Esophagus muscularis mucosa (tissue), 4 donors: ENCODE measurements at regions not wholly inside any gene's neighbourhood (a gene's known extent, or its start where the extent isn't known, plus 50 kb on each side); places are given as distances from the start of the nearest gene placed in this dataset.
"Not testable (repeated sequence)": the region's sequence is repeated elsewhere in the genome, so short reads cannot be mapped to it uniquely, and the experiment has no call there.

ENCODE experiments used
- DNase-seq: peaks from one replicate; pipeline ENCODE4 v3.0.0-alpha.2; 2017; ENCODE audit errors: extremely low spot score
- H3K27ac ChIP-seq, 4 donors: fragments of 200-600 bp; sonication (generic); replicated peaks in 1 of 4; 1 replicate in 3 of 4; 2 replicates in 1 of 4; pipeline ENCODE4 v1.5.1; 2016 to 2019; ENCODE audit warnings: mild to moderate bottlenecking in 1 of 4
- H3K27me3 ChIP-seq, 4 donors: fragments of 200-600 bp; sonication (generic); one replicate each; pipeline versions ENCODE4 v1.5.1 to v1.6.0; 2016 to 2019
- H3K36me3 ChIP-seq, 4 donors: fragments of 200-600 bp; sonication (generic); one replicate each; pipeline ENCODE4 v1.5.1; 2016 to 2019
- H3K4me1 ChIP-seq, 4 donors: fragments of 200-600 bp; sonication (generic); one replicate each; pipeline ENCODE4 v1.5.1; 2016 to 2019
- H3K4me3 ChIP-seq, 4 donors: fragments of 200-600 bp; sonication (generic); 1 replicate in 2 of 4; 2 replicates in 2 of 4; pipeline ENCODE4 v1.5.1; 2016 to 2019; ENCODE audit warnings: mild to moderate bottlenecking in 4 of 4, moderate library complexity in 1 of 4
- H3K9me3 ChIP-seq, 4 donors: fragments of 200-600 bp; sonication (generic); 1 replicate in 3 of 4; 2 replicates in 1 of 4; pipeline ENCODE4 v1.5.1; 2016 to 2019
- EP300 ChIP-seq: sonication (generic); formaldehyde crosslinking; IDR thresholded peaks from one replicate; pipeline ENCODE4 v1.6.1; 2017; ENCODE audit warnings: antibody characterized with exemption
- POLR2A ChIP-seq: fragments of 450-650 bp; IDR thresholded peaks from one replicate; pipeline ENCODE4 v1.6.1; 2017; ENCODE audit warnings: antibody characterized with exemption, moderate library complexity, mild to moderate bottlenecking, low read depth
- POLR2AphosphoS5 ChIP-seq, 2 donors: sonication (generic); formaldehyde crosslinking; IDR thresholded peaks; one replicate each; pipeline ENCODE4 v1.6.1; 2017; ENCODE audit warnings: antibody characterized with exemption in 2 of 2
- WGBS: methylation state at CpG from one replicate; pipeline ENCODE4 v1.1.5; 2018; 5-methylcytosine and 5-hydroxymethylcytosine counted together
- intact Hi-C: fragments of 100-400 bp; cut with DNase I; formaldehyde crosslinking; loops from one replicate; pipeline ENCODE4 v1.15.1; 2023
- TF ChIP-seq, protein P1 (sequence below), 3 experiments: fragments of 200-600 bp in 2 of 3; fragments of 450-650 bp in 1 of 3; sonication (generic) in 2 of 3; IDR thresholded peaks; one replicate each; pipeline ENCODE4 v1.5.1; 2017 to 2019; ENCODE audit warnings: antibody characterized with exemption in 3 of 3, mild to moderate bottlenecking in 2 of 3, moderate library complexity in 1 of 3

DNA sequence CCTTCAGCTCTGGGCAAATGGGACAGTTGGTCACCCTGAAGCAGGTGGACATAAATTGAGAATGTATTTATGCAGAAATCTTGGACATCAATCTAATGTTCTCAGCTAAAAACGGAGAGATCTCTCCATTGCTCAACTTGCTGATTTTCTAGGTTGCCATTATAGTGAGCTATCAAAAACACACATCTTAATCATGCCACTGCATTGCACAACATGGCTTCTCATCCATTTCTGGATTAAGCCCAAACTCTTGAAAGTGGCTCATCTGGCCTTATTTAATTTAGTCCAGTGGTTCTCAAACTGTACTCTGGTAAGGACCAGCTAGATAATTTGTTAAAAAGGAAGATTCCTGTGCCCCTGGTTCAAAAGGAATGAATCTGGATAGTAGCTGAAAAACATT is 324.9 kb upstream of the CITED2 start:
- 79% methylated on average over 1 of the region's 1 CpG for WGBS
- no peaks in the 10 kb centered on the region for H3K36me3 ChIP-seq
- H3K4me1 ChIP-seq: peaks cover 0 to 11% (median 0%) of the 10 kb centered on the region in 4 donors
- no peaks in the 10 kb centered on the region for H3K9me3 ChIP-seq
- no peak overlapping the region for H3K4me3 ChIP-seq
- intact Hi-C loops: no loop called here
- no peaks in the 10 kb centered on the region for H3K27me3 ChIP-seq
- peak overlapping the region in 1 of 4 donors; percentile 44 for H3K27ac ChIP-seq
- DNase-seq: no peak
- TF ChIP-seq POLR2AphosphoS5 (IDR thresholded peaks at IDR 0.05): peak in 1 of 2 donors; percentile 39
- no peak for TF ChIP-seq POLR2A

DNA sequence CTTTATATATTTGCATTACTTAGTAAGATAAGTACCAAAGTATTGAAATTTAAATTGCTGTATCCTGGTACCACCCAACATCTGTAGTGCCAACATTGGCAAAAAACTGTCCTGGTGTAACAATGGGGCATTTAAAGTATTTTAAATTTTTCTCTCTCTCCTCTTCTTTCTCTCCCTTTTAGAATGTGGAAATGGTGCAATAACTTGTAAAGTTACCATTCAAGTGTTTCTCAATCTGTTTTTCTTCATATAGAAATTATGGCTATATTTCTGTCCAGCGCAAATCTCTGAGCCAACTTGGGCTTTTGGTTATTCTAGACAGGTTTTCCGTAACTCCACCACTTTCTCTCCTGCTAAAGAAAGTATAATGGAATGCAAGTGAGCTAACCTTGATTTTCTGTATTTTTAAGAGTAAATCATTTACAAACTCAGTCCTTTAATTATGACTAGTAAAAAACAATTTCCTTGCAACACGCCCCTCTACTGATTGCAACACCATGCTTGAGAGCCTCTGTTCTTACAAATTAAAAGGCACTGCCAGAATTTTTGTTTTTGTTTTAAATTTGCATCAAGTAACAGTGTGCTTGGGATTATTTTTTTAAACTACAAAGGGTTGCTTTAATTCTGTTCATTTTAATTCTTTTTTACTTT is 324.2 kb upstream of the CITED2 start:
- Histone ChIP-seq H3K9me3 (no peaks in the 10 kb centered on the region), H3K4me1 (peaks cover 0 to 11% (median 0%) of the 10 kb centered on the region in 4 donors), H3K27ac (peak overlapping the region in 1 of 4 donors; percentile 44), H3K27me3 (no peaks in the 10 kb centered on the region), H3K36me3 (no peaks in the 10 kb centered on the region), H3K4me3 (no peak overlapping the region)
- no peak for DNase-seq
- intact Hi-C loops: no loop called here
- 89% methylated on average over 3 of the region's 3 CpGs for WGBS
- TF ChIP-seq POLR2A: no peak
- TF ChIP-seq, protein P1, sequence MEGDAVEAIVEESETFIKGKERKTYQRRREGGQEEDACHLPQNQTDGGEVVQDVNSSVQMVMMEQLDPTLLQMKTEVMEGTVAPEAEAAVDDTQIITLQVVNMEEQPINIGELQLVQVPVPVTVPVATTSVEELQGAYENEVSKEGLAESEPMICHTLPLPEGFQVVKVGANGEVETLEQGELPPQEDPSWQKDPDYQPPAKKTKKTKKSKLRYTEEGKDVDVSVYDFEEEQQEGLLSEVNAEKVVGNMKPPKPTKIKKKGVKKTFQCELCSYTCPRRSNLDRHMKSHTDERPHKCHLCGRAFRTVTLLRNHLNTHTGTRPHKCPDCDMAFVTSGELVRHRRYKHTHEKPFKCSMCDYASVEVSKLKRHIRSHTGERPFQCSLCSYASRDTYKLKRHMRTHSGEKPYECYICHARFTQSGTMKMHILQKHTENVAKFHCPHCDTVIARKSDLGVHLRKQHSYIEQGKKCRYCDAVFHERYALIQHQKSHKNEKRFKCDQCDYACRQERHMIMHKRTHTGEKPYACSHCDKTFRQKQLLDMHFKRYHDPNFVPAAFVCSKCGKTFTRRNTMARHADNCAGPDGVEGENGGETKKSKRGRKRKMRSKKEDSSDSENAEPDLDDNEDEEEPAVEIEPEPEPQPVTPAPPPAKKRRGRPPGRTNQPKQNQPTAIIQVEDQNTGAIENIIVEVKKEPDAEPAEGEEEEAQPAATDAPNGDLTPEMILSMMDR (IDR thresholded peaks at IDR 0.05): no peak

DNA sequence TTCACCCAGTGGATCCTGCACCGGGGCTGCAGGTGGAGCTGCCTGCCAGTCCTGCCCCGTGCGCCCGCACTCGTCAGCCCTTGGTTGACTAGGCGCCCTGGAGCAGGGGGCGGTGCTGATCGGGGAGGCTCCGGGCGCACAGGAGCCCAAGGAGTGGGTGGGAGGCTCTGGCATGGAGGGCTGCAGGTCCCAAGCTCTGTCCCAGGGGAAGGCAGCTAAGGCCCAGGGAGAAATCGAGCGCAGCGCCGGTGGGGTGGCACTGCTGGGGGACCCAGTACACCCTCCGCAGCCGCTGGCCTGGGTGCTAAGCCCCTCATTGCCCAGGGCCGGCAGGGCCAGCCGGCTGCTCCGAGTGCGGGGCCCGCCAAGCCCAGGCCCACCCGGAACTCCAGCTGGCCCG is 323.4 kb upstream of the CITED2 start:
- H3K36me3 ChIP-seq, intact Hi-C loops, H3K9me3 ChIP-seq, H3K4me3 ChIP-seq, H3K27ac ChIP-seq, H3K27me3 ChIP-seq, DNase-seq: not testable (repeated sequence)
- 95% methylated on average over 4 of the region's 23 CpGs for WGBS
- peaks cover 0 to 11% (median 0%) of the 10 kb centered on the region in 4 donors for H3K4me1 ChIP-seq

DNA sequence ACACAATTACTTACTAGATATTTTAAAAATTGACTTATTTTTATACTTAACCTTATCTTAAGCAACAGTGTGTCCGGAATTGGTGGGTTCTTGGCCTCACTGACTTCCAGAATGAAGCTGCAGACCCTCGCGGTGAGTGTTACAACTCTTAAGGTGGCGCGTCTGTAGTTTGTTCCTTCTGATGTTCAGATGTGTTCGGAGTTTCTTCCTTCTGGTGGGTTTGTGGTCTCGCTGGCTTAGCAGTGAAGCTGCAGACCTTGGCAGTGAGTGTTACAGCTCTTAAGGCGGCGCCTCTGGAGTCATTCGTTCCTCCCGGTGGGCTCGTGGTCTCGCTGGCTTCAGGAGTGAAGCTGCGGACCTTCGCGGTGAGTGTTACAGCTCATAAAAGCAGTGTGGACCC is 322.5 kb upstream of the CITED2 start:
- 88% methylated on average over 16 of the region's 16 CpGs for WGBS
- intact Hi-C loops, H3K9me3 ChIP-seq, DNase-seq, H3K4me3 ChIP-seq, H3K36me3 ChIP-seq, H3K27me3 ChIP-seq, H3K27ac ChIP-seq: not testable (repeated sequence)
- peaks cover 0 to 11% (median 0%) of the 10 kb centered on the region in 4 donors for H3K4me1 ChIP-seq

DNA sequence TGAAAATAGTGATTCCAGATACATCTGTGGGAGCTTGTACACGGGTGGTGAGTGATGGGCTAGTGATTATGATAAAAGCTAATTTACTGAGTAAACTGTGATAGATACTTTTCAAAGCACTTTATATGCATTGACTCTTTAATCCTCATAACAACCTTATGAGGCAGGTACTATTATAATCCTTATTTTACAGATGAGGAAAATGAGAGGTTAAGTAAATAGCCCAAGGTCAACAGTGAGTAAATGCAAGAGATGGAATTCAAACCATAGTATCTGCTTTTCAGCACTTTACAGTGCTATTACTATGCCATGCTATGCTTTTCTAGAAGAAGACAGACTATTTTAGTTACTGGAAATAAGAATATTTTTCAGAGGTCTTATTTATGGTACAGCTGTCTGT is 320.9 kb upstream of the CITED2 start:
- Histone ChIP-seq H3K4me3 (no peak overlapping the region), H3K9me3 (no peaks in the 10 kb centered on the region), H3K36me3 (no peaks in the 10 kb centered on the region), H3K27ac (no peak overlapping the region), H3K27me3 (no peaks in the 10 kb centered on the region), H3K4me1 (peaks cover 0 to 11% (median 0%) of the 10 kb centered on the region in 4 donors)
- no peak for DNase-seq
- TF ChIP-seq POLR2AphosphoS5 (IDR thresholded peaks at IDR 0.05) (no peak), POLR2A (no peak), EP300 (no peak)
- TF ChIP-seq, protein P1 (IDR thresholded peaks at IDR 0.05): no peak
- WGBS: 94% methylated on average over 1 of the region's 1 CpG
- intact Hi-C loops: no loop called here

DNA sequence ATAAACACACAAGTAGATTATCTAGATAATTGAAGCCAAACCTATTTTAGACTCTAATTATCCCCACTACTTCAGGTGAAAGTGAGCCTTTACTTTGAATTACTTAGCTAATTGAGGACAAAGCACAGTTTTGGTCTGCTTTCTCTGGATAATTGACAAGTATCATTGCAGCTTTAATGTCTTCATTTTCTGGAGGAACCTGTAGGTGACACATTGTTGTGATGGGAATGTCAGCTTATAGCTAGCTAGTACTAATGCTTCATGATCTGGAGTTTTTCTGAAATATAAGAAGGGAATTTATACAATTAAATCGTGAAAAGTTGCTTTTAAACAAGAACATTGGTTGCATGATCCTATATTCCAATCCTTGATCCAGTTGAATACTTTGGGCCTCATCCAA is 319.3 kb upstream of the CITED2 start:
- Histone ChIP-seq H3K36me3 (no peaks in the 10 kb centered on the region), H3K4me3 (no peak overlapping the region), H3K4me1 (no peaks in the 10 kb centered on the region), H3K27me3 (no peaks in the 10 kb centered on the region), H3K9me3 (no peaks in the 10 kb centered on the region), H3K27ac (no peak overlapping the region)
- DNase-seq: no peak
- intact Hi-C loops: no loop called here
- 79% methylated on average over 1 of the region's 1 CpG for WGBS
- no peak for TF ChIP-seq POLR2A
- TF ChIP-seq, protein P1 (IDR thresholded peaks at IDR 0.05): no peak
- no peak for TF ChIP-seq POLR2AphosphoS5 (IDR thresholded peaks at IDR 0.05)
- no peak for TF ChIP-seq EP300
